ENCODE measurements at regions not wholly inside any gene's neighbourhood (a gene's known extent, or its start where the extent isn't known, plus 50 kb on each side); places are given as distances from the start of the nearest gene placed in this dataset.

- H3K9ac ChIP-seq (ENCODE audit: extremely low read depth, insufficient read length, low read length): no peak overlapping the region
- no peak overlapping the region for H3K18ac ChIP-seq (ENCODE audit: insufficient read length, low read depth, low read length)
- H3K4me1 Mint-ChIP-seq: peaks cover 4 to 6% of the 10 kb centered on the region in 2 experiments; a peak in 1 of 4 replicates
- H2BK20ac ChIP-seq (ENCODE audit: low read depth, low read length, poor library complexity, severe bottlenecking): no peak overlapping the region
- no peaks in the 10 kb centered on the region for H3K79me2 ChIP-seq (ENCODE audit: insufficient read depth, low read length)
- no peaks in the 10 kb centered on the region for H3K79me1 ChIP-seq (ENCODE audit: insufficient read depth, low read depth, low read length, poor library complexity, severe bottlenecking)
- no peak overlapping the region for H3K23ac ChIP-seq (ENCODE audit: insufficient read length, low read depth, low read length)
- H3K9me3 Mint-ChIP-seq: peaks cover 8 to 21% of the 10 kb centered on the region in 2 experiments
- no peak overlapping the region for H2BK15ac ChIP-seq (ENCODE audit: low read depth, low read length)
- no peak for TF ChIP-seq CTCF (conservative IDR thresholded peaks at IDR 0.05)
- no peak overlapping the region for H2AK5ac ChIP-seq (ENCODE audit: insufficient read length, low read length)
- H4K91ac ChIP-seq (ENCODE audit: insufficient read length, low read depth, low read length): no peak overlapping the region
- no peak overlapping the region for H3K14ac ChIP-seq (ENCODE audit: insufficient read depth, low read length)
- no peaks in the 10 kb centered on the region for H3K23me2 ChIP-seq (ENCODE audit: insufficient read length, low read depth, low read length, poor library complexity, severe bottlenecking)
- H3K36me3 Mint-ChIP-seq (ENCODE audit: insufficient read depth in 1 of 3, low read depth in 3 of 3): peaks cover 2 to 15% (median 2%) of the 10 kb centered on the region in 3 experiments; a peak in 4 of 7 replicates
- no peak overlapping the region for H3K4me2 ChIP-seq (ENCODE audit: insufficient read depth, insufficient read length, low read length)
- no peak overlapping the region for H2BK5ac ChIP-seq (ENCODE audit: insufficient read length, low read length)
- no peak overlapping the region for H3K4ac ChIP-seq (ENCODE audit: low read depth, low read length)
- H3K27ac Mint-ChIP-seq: no peak overlapping the region
- H3K27me3 Mint-ChIP-seq (ENCODE audit: low read depth): no peaks in the 10 kb centered on the region
- H4K20me1 ChIP-seq (ENCODE audit: control insufficient read depth, insufficient read depth, insufficient read length): no peaks in the 10 kb centered on the region
- H3K9me3 ChIP-seq (ENCODE audit: control insufficient read depth, low read depth, low read length): no peaks in the 10 kb centered on the region
- H4K5ac ChIP-seq (ENCODE audit: insufficient read length, low read depth, low read length): no peak overlapping the region
- no peak for DNase-seq
- H3K27ac ChIP-seq (ENCODE audit: insufficient read length, low read depth, low read length): no peak overlapping the region
- H4K8ac ChIP-seq (replicated peaks; ENCODE audit: insufficient read length, low read depth, low read length): no peak overlapping the region
- H3K56ac ChIP-seq (ENCODE audit: insufficient read length, low read depth, low read length): no peak overlapping the region
- no peak overlapping the region for H2BK12ac ChIP-seq (ENCODE audit: insufficient read length, low read depth, low read length)
- H2BK120ac ChIP-seq (ENCODE audit: low read depth, low read length, poor library complexity, severe bottlenecking): no peak overlapping the region
- no peaks in the 10 kb centered on the region for H3K4me1 ChIP-seq (ENCODE audit: insufficient read depth, low read length)
- H3K4me3 Mint-ChIP-seq: no peak overlapping the region
- no peak overlapping the region for H3T11ph ChIP-seq (ENCODE audit: low read length)
- H3K27me3 ChIP-seq (ENCODE audit: insufficient read depth, low read length): no peaks in the 10 kb centered on the region
- H2AFZ ChIP-seq (ENCODE audit: low read length): no peak overlapping the region
These were observed 74.2 kb upstream of the GLI3 start for GRCh38 chr7:42311195-42311594.
